ENCODE measurements at regions not wholly inside any gene's neighbourhood (a gene's known extent, or its start where the extent isn't known, plus 50 kb on each side); places are given as distances from the start of the nearest gene placed in this dataset.

DNA sequence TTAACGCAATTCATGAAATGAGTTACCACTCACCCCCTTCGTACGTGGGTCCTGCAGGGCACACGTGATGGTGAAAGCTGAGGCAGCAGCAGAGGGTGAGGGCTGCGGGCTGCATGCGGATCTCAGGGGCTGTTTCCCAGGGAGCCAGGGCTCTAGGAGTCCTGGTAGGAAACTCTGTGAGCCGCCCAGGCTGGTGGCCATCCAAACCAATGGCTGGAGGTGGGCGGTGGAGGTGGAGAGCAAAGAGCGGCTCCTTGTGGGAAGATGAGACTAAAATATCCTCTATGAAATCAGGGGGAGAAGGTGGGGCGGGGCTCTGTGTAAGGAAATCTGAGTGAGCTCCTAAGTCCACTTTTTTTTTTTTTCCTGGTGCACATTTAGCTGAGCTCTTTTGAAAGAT, 120.1 kb upstream of the SLC1A4 start:
- TF ChIP-seq CTCF (conservative IDR thresholded peaks at IDR 0.05; ENCODE audit: low read depth, low read length) = no peak
- no peak for TF ChIP-seq SMC3 (IDR thresholded peaks at IDR 0.05; ENCODE audit: low read depth, low read length)
- TF ChIP-seq CHD1 (IDR thresholded peaks at IDR 0.05; ENCODE audit: low read depth, low read length) = no peak
- no peak for TF ChIP-seq RFX5 (IDR thresholded peaks at IDR 0.05; ENCODE audit: low read depth, low read length)
- TF ChIP-seq RAD21 (IDR thresholded peaks at IDR 0.05; ENCODE audit: low read length) = no peak
- TF ChIP-seq CEBPB (IDR thresholded peaks at IDR 0.05; ENCODE audit: low read depth, low read length) = no peak
- TF ChIP-seq MAFK (IDR thresholded peaks at IDR 0.05; ENCODE audit: low read depth, low read length) = no peak
- no peak for TF ChIP-seq POLR2A (IDR thresholded peaks at IDR 0.05; ENCODE audit: low read depth, low read length)
- no peak for TF ChIP-seq MXI1 (IDR thresholded peaks at IDR 0.05; ENCODE audit: borderline replicate concordance, low read depth, low read length)

Data from IMR-90 (cell line).